ENCODE measurements at regions not wholly inside any gene's neighbourhood (a gene's known extent, or its start where the extent isn't known, plus 50 kb on each side); places are given as distances from the start of the nearest gene placed in this dataset.

- Histone ChIP-seq H3K79me2 (ENCODE audit: control insufficient read depth, insufficient read depth, low read length) (no peaks in the 10 kb centered on the region), H2AFZ (ENCODE audit: low read length) (no peak overlapping the region), H3K4me3 (replicated peaks in 1 of 4; ENCODE audit: control extremely low read depth in 1 of 4, insufficient read depth in 1 of 4, low read depth in 3 of 4, low read length in 4 of 4) (no peak overlapping the region), H4K20me1 (ENCODE audit: control insufficient read depth, extremely low read depth, insufficient read depth, low read length) (no peaks in the 10 kb centered on the region), H3K4me2 (ENCODE audit: extremely low read depth, insufficient read depth, low read length) (no peak overlapping the region), H3K4me1 (ENCODE audit: control insufficient read depth, extremely low read depth, insufficient read depth, low read length) (no peaks in the 10 kb centered on the region), H3K27ac (ENCODE audit: insufficient read depth, low read length) (no peak overlapping the region), H3K9me3 (ENCODE audit: control insufficient read depth, insufficient read depth, low read depth, low read length) (no peaks in the 10 kb centered on the region), H3K27me3 (ENCODE audit: control insufficient read depth, insufficient read depth, low read length) (no peaks in the 10 kb centered on the region), H3K9ac (ENCODE audit: insufficient read depth, low read length) (no peak overlapping the region), H3K36me3 (ENCODE audit: control insufficient read depth, insufficient read depth, low read length) (no peaks in the 10 kb centered on the region)
- TF ChIP-seq EZH2 (IDR thresholded peaks at IDR 0.05; ENCODE audit: low read length, missing control alignments) (no peak), CTCF (conservative IDR thresholded peaks at IDR 0.05 in 1 of 2, IDR thresholded peaks at IDR 0.05 in 1 of 2; ENCODE audit: low read depth in 1 of 2, low read length in 2 of 2) (no peak)
- no peak for DNase-seq (ENCODE audit: low read depth in 2 of 2)
Observed at GRCh38 chr6:33949877-33950435, 146.2 kb upstream of the MLN start.

GRCh38 chr6:33949111-33949510 lies 145.3 kb upstream of the MLN start:
- TF ChIP-seq CTCF (conservative IDR thresholded peaks at IDR 0.05 in 1 of 2, IDR thresholded peaks at IDR 0.05 in 1 of 2; ENCODE audit: low read depth in 1 of 2, low read length in 2 of 2) (no peak), EZH2 (IDR thresholded peaks at IDR 0.05; ENCODE audit: low read length, missing control alignments) (no peak)
- no peaks in the 10 kb centered on the region for H3K27me3 ChIP-seq (ENCODE audit: control insufficient read depth, insufficient read depth, low read length)
- no peak overlapping the region for H3K4me2 ChIP-seq (ENCODE audit: extremely low read depth, insufficient read depth, low read length)
- no peak for DNase-seq (ENCODE audit: low read depth in 2 of 2)
- H3K79me2 ChIP-seq (ENCODE audit: control insufficient read depth, insufficient read depth, low read length), result no peaks in the 10 kb centered on the region
- no peak overlapping the region for H3K27ac ChIP-seq (ENCODE audit: insufficient read depth, low read length)
- H4K20me1 ChIP-seq (ENCODE audit: control insufficient read depth, extremely low read depth, insufficient read depth, low read length), result no peaks in the 10 kb centered on the region
- H3K4me1 ChIP-seq (ENCODE audit: control insufficient read depth, extremely low read depth, insufficient read depth, low read length), result no peaks in the 10 kb centered on the region
- H3K4me3 ChIP-seq (replicated peaks in 1 of 4; ENCODE audit: control extremely low read depth in 1 of 4, insufficient read depth in 1 of 4, low read depth in 3 of 4, low read length in 4 of 4), result no peak overlapping the region
- no peaks in the 10 kb centered on the region for H3K9me3 ChIP-seq (ENCODE audit: control insufficient read depth, insufficient read depth, low read depth, low read length)
- no peak overlapping the region for H2AFZ ChIP-seq (ENCODE audit: low read length)
- no peak overlapping the region for H3K9ac ChIP-seq (ENCODE audit: insufficient read depth, low read length)
- H3K36me3 ChIP-seq (ENCODE audit: control insufficient read depth, insufficient read depth, low read length), result no peaks in the 10 kb centered on the region

- H3K9me3 ChIP-seq (ENCODE audit: control insufficient read depth, insufficient read depth, low read depth, low read length), result no peaks in the 10 kb centered on the region
- no peak overlapping the region for H3K4me2 ChIP-seq (ENCODE audit: extremely low read depth, insufficient read depth, low read length)
- no peaks in the 10 kb centered on the region for H3K36me3 ChIP-seq (ENCODE audit: control insufficient read depth, insufficient read depth, low read length)
- TF ChIP-seq EZH2 (IDR thresholded peaks at IDR 0.05; ENCODE audit: low read length, missing control alignments), result no peak
- no peak for TF ChIP-seq CTCF (conservative IDR thresholded peaks at IDR 0.05 in 1 of 2, IDR thresholded peaks at IDR 0.05 in 1 of 2; ENCODE audit: low read depth in 1 of 2, low read length in 2 of 2)
- H3K27me3 ChIP-seq (ENCODE audit: control insufficient read depth, insufficient read depth, low read length), result no peaks in the 10 kb centered on the region
- DNase-seq (ENCODE audit: low read depth in 2 of 2), result no peak
- no peak overlapping the region for H2AFZ ChIP-seq (ENCODE audit: low read length)
- no peaks in the 10 kb centered on the region for H3K4me1 ChIP-seq (ENCODE audit: control insufficient read depth, extremely low read depth, insufficient read depth, low read length)
- no peak overlapping the region for H3K9ac ChIP-seq (ENCODE audit: insufficient read depth, low read length)
- H3K4me3 ChIP-seq (replicated peaks in 1 of 4; ENCODE audit: control extremely low read depth in 1 of 4, insufficient read depth in 1 of 4, low read depth in 3 of 4, low read length in 4 of 4), result no peak overlapping the region
- no peaks in the 10 kb centered on the region for H3K79me2 ChIP-seq (ENCODE audit: control insufficient read depth, insufficient read depth, low read length)
- H3K27ac ChIP-seq (ENCODE audit: insufficient read depth, low read length), result no peak overlapping the region
- no peaks in the 10 kb centered on the region for H4K20me1 ChIP-seq (ENCODE audit: control insufficient read depth, extremely low read depth, insufficient read depth, low read length)
Observed at GRCh38 chr6:33947916-33948594, 144.3 kb upstream of the MLN start.

Data from fibroblast of lung (primary cell).